ENCODE measurements at regions not wholly inside any gene's neighbourhood (a gene's known extent, or its start where the extent isn't known, plus 50 kb on each side); places are given as distances from the start of the nearest gene placed in this dataset.

- no peak for DNase-seq (ENCODE audit: extremely low read depth, low read depth)
- H3K4me3 ChIP-seq (replicated peaks; ENCODE audit: low read depth, low read length): no peak overlapping the region
- no peak for TF ChIP-seq CTCF (IDR thresholded peaks at IDR 0.05; ENCODE audit: low read depth, low read length, missing control alignments)
Observed at GRCh38 chr15:37765786-37766185, 168.7 kb upstream of the TMCO5A start.

GRCh38 chr15:37767841-37768455 lies 166.5 kb upstream of the TMCO5A start:
- TF ChIP-seq CTCF (IDR thresholded peaks at IDR 0.05; ENCODE audit: low read depth, low read length, missing control alignments): no peak
- no peak overlapping the region for H3K4me3 ChIP-seq (replicated peaks; ENCODE audit: low read depth, low read length)
- DNase-seq (ENCODE audit: extremely low read depth, low read depth): no peak

- TF ChIP-seq CTCF (IDR thresholded peaks at IDR 0.05; ENCODE audit: low read depth, low read length, missing control alignments): no peak
- no peak overlapping the region for H3K4me3 ChIP-seq (replicated peaks; ENCODE audit: low read depth, low read length)
- DNase-seq (ENCODE audit: extremely low read depth, low read depth): no peak
Observed at GRCh38 chr15:37771465-37771864, 163.0 kb upstream of the TMCO5A start.

- TF ChIP-seq CTCF (IDR thresholded peaks at IDR 0.05; ENCODE audit: low read depth, low read length, missing control alignments): no peak
- no peak for DNase-seq (ENCODE audit: extremely low read depth, low read depth)
- no peak overlapping the region for H3K4me3 ChIP-seq (replicated peaks; ENCODE audit: low read depth, low read length)
Observed at GRCh38 chr15:37773111-37773860, 161.2 kb upstream of the TMCO5A start.

- H3K4me3 ChIP-seq (replicated peaks; ENCODE audit: low read depth, low read length): no peak overlapping the region
- no peak for DNase-seq (ENCODE audit: extremely low read depth, low read depth)
- TF ChIP-seq CTCF (IDR thresholded peaks at IDR 0.05; ENCODE audit: low read depth, low read length, missing control alignments): no peak
Observed at GRCh38 chr15:37774961-37775360, 159.5 kb upstream of the TMCO5A start.

- TF ChIP-seq CTCF (IDR thresholded peaks at IDR 0.05; ENCODE audit: low read depth, low read length, missing control alignments): no peak
- no peak for DNase-seq (ENCODE audit: extremely low read depth, low read depth)
Observed at GRCh38 chr15:37777006-37777405, 157.4 kb upstream of the TMCO5A start.

More at GRCh38 chr15:37777006-37777405, 157.4 kb upstream of the TMCO5A start:
- no peak overlapping the region for H3K4me3 ChIP-seq (replicated peaks; ENCODE audit: low read depth, low read length)
